B cell (primary cell): ENCODE measurements at regions not wholly inside any gene's neighbourhood (a gene's known extent, or its start where the extent isn't known, plus 50 kb on each side); places are given as distances from the start of the nearest gene placed in this dataset.

Source experiments
- ATAC-seq: fragments of 200-7000 bp; cut with Tn5 transposase; one replicate; pipeline ENCODE4 v1.10.0; 2021; ENCODE audit warnings: low read depth, mild to moderate bottlenecking, moderate number of reproducible peaks, moderate library complexity
- CTCF ChIA-PET: fragments of 350-600 bp; sonication (Branson Sonifier 250); formaldehyde crosslinking; loops from one replicate; lab custom pipeline; 2021; ENCODE audit warnings: antibody characterized with exemption, inconsistent platforms; lab: Charles Lee
- POLR2A ChIA-PET: fragments of 350-600 bp; sonication (Branson Sonifier 250); formaldehyde crosslinking; loops from one replicate; lab custom pipeline; 2021; ENCODE audit warnings: antibody characterized with exemption; lab: Charles Lee
- DNase-seq: peaks from one replicate; pipeline ENCODE4 v3.0.0; 2013
- H2AFZ ChIP-seq: 2 replicates; pipeline ENCODE4 v1.6.1; 2012; ENCODE audit warnings: mild to moderate bottlenecking, low read depth, low read length; ENCODE audit not compliant: insufficient read depth, poor library complexity, severe bottlenecking
- H3K27ac ChIP-seq, 2 donors: 1 replicate in 1 of 2; 2 replicates in 1 of 2; pipeline ENCODE4 v1.5.1; 2012 to 2013; ENCODE audit warnings: low read length in 2 of 2, mild to moderate bottlenecking in 2 of 2, moderate library complexity in 1 of 2
- H3K27me3 ChIP-seq, 4 experiments: fragments of 200-600 bp in 1 of 4; sonication (generic) in 1 of 4; replicated peaks in 1 of 4; 1 replicate in 2 of 4; 2 replicates in 2 of 4; pipeline versions ENCODE4 v1.6.1 to v1.7.0; 2013 to 2016; ENCODE audit warnings: low read length in 3 of 4, mild to moderate bottlenecking in 2 of 4, mixed read lengths in 1 of 4, moderate library complexity in 1 of 4; ENCODE audit not compliant: insufficient read depth in 4 of 4, control insufficient read depth in 3 of 4; ENCODE audit errors: control extremely low read depth in 1 of 4
- H3K36me3 ChIP-seq, 2 experiments: replicated peaks in 1 of 2; 1 replicate in 1 of 2; 2 replicates in 1 of 2; pipeline versions ENCODE4 v1.6.1 to v1.7.1; 2013; ENCODE audit warnings: low read length in 1 of 2; ENCODE audit not compliant: insufficient read depth in 2 of 2, control insufficient read depth in 1 of 2; ENCODE audit errors: control extremely low read depth in 1 of 2, extremely low read depth in 1 of 2
- H3K4me1 ChIP-seq, 2 donors: fragments of 200-600 bp in 1 of 2; sonication (generic) in 1 of 2; 1 replicate in 1 of 2; 2 replicates in 1 of 2; pipeline versions ENCODE4 v1.5.1 to v1.6.1; 2013 to 2017; ENCODE audit warnings: low read length in 2 of 2; ENCODE audit not compliant: control insufficient read depth in 2 of 2, insufficient read depth in 2 of 2
- H3K4me2 ChIP-seq: replicated peaks from 2 replicates; pipeline ENCODE3; 2012; ENCODE audit warnings: mild to moderate bottlenecking, low read depth, low read length; ENCODE audit not compliant: poor library complexity, severe bottlenecking
- H3K4me3 ChIP-seq, 5 experiments: fragments of 200-600 bp in 1 of 5; sonication (generic) in 1 of 5; 1 replicate in 3 of 5; 2 replicates in 2 of 5; pipeline versions ENCODE4 v1.5.1 to v1.7.0; 2011 to 2016; ENCODE audit warnings: low read length in 4 of 5, mild to moderate bottlenecking in 4 of 5, low read depth in 2 of 5, control low read depth in 1 of 5, moderate library complexity in 1 of 5; ENCODE audit not compliant: insufficient read depth in 1 of 5; ENCODE audit errors: control extremely low read depth in 1 of 5, extremely low read depth in 1 of 5
- H3K79me2 ChIP-seq: fragments of 200-600 bp; sonication (generic); one replicate; pipeline ENCODE4 v1.6.0; 2016; ENCODE audit warnings: low read length; ENCODE audit not compliant: control insufficient read depth, insufficient read depth
- H3K9ac ChIP-seq: fragments of 200-600 bp; sonication (generic); 2 replicates; pipeline ENCODE4 v1.6.1; 2017; ENCODE audit warnings: mild to moderate bottlenecking, low read length, moderate library complexity
- H3K9me3 ChIP-seq, 3 donors: one replicate each; pipeline versions ENCODE4 v1.6.1 to v1.7.1; 2013; ENCODE audit warnings: low read length in 2 of 3; ENCODE audit not compliant: control insufficient read depth in 2 of 3, insufficient read depth in 1 of 3; ENCODE audit errors: control extremely low read depth in 1 of 3
- H4K20me1 ChIP-seq: 2 replicates; pipeline ENCODE4 v1.6.0; 2012; ENCODE audit warnings: mild to moderate bottlenecking, low read length; ENCODE audit not compliant: insufficient read depth, control insufficient read depth, poor library complexity, severe bottlenecking
- H3K27ac Mint-ChIP-seq: one replicate; pipeline ENCODE4 v1.8.0; 2021; ENCODE audit warnings: mixed read lengths
- H3K27me3 Mint-ChIP-seq: one replicate; pipeline ENCODE4 v1.8.0; 2021; ENCODE audit warnings: mixed read lengths
- H3K4me1 Mint-ChIP-seq: one replicate; pipeline ENCODE4 v1.8.0; 2021; ENCODE audit warnings: mixed read lengths
- H3K4me3 Mint-ChIP-seq: one replicate; pipeline ENCODE4 v1.8.0; 2021; ENCODE audit warnings: mixed read lengths
- H3K9me3 Mint-ChIP-seq: one replicate; pipeline ENCODE4 v1.8.0; 2022; ENCODE audit warnings: mixed read lengths; ENCODE audit not compliant: insufficient read depth
- EZH2 ChIP-seq: IDR thresholded peaks from 2 replicates; pipeline ENCODE4 v1.6.1; 2012; ENCODE audit warnings: borderline replicate concordance, low read depth, mild to moderate bottlenecking, moderate library complexity, low read length; ENCODE audit not compliant: insufficient read depth, poor library complexity, severe bottlenecking
- WGBS: methylation state at CpG from one replicate; pipeline ENCODE4 v1.1.5; 2013; ENCODE audit warnings: missing lambda C conversion rate; ENCODE audit not compliant: insufficient coverage; 5-methylcytosine and 5-hydroxymethylcytosine counted together
- intact Hi-C: fragments of 100-400 bp; cut with micrococcal nuclease; formaldehyde crosslinking; loops from one replicate; pipeline ENCODE4 v1.10.0; 2022
- TF ChIP-seq, protein P1 (sequence below): fragments of 200-600 bp; IDR thresholded peaks from one replicate; pipeline ENCODE4 v1.8.0; 2022; ENCODE audit warnings: antibody characterized with exemption, mild to moderate bottlenecking

DNA sequence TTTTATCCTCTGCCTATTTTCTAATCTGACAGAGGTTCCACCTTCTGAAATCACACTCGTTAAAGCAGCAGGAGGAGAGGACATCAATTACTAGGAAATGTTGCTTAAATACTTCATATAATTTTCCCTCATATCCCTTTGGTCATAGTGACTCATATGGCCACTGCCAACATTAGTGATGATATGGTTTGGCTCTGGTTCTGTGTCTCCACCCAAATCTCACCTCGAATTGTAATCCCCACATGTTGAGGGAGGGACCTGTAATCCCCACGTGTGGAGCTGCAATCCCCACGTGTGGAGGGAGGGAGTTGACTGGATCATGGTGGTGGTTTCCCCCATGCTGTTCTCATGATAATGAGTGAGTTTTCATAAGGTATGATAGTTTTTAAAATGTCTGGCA is 618.4 kb upstream of the SLITRK5 start:
- H3K36me3 ChIP-seq = no peaks in the 10 kb centered on the region
- no peaks in the 10 kb centered on the region for H3K4me1 ChIP-seq
- no peak overlapping the region for H3K27ac ChIP-seq
- H3K9me3 Mint-ChIP-seq = peaks cover 3% of the 10 kb centered on the region
- H3K9ac ChIP-seq = no peak overlapping the region
- ChIA-PET CTCF (no interaction called here), POLR2A (no interaction called here)
- H3K9me3 ChIP-seq = peaks cover 0 to 3% (median 2%) of the 10 kb centered on the region in 3 donors
- H2AFZ ChIP-seq = no peak overlapping the region
- DNase-seq (no peak), ATAC-seq (no peak)
- TF ChIP-seq, protein P1, sequence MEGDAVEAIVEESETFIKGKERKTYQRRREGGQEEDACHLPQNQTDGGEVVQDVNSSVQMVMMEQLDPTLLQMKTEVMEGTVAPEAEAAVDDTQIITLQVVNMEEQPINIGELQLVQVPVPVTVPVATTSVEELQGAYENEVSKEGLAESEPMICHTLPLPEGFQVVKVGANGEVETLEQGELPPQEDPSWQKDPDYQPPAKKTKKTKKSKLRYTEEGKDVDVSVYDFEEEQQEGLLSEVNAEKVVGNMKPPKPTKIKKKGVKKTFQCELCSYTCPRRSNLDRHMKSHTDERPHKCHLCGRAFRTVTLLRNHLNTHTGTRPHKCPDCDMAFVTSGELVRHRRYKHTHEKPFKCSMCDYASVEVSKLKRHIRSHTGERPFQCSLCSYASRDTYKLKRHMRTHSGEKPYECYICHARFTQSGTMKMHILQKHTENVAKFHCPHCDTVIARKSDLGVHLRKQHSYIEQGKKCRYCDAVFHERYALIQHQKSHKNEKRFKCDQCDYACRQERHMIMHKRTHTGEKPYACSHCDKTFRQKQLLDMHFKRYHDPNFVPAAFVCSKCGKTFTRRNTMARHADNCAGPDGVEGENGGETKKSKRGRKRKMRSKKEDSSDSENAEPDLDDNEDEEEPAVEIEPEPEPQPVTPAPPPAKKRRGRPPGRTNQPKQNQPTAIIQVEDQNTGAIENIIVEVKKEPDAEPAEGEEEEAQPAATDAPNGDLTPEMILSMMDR = no peak
- no peak for TF ChIP-seq EZH2
- no peaks in the 10 kb centered on the region for H4K20me1 ChIP-seq
- no peaks in the 10 kb centered on the region for H3K27me3 Mint-ChIP-seq
- intact Hi-C loops = no loop called here
- no peak overlapping the region for H3K27ac Mint-ChIP-seq
- H3K27me3 ChIP-seq = no peaks in the 10 kb centered on the region
- no peak overlapping the region for H3K4me2 ChIP-seq
- no peaks in the 10 kb centered on the region for H3K4me1 Mint-ChIP-seq
- H3K4me3 ChIP-seq = no peak overlapping the region
- H3K4me3 Mint-ChIP-seq = no peak overlapping the region
- H3K79me2 ChIP-seq = no peaks in the 10 kb centered on the region
- WGBS = 43% methylated on average over 2 of the region's 4 CpGs

DNA sequence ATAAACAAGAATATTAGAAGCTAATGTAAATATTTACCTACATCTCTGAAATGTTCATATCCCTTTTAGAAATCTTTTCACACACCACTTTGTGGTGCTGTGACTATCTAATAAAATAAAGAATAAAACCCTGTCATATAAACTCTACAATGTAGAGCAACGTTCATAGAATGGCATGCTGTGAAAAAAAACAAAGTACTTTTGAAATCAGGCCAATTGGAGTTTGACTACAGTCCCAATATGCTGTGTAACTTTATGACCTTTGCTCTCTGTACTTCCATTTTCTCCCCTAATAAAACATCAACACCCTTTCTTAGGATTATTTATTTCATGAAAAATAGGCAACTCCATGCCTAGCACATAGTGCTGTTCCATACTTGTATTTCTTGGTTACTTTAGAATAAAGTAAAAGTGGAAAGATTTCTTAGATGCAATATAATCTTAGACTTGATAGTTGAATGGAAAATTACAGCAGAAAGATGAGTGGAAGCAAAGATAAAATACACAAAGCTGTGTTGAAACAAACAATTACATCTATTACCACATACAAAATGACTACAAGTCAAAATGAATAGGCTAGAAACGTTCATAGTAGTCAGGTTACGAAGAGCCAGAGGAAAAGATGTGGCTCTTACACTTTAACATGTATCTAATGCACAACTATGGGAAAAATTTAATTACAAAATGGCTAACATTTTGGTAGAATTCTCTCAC is 613.2 kb upstream of the SLITRK5 start:
- no peak overlapping the region for H3K4me3 ChIP-seq
- H3K4me3 Mint-ChIP-seq = no peak overlapping the region
- intact Hi-C loops = no loop called here
- H3K4me1 ChIP-seq = no peaks in the 10 kb centered on the region
- no peak overlapping the region for H3K4me2 ChIP-seq
- DNase-seq = no peak
- peaks cover 0 to 2% (median 0%) of the 10 kb centered on the region in 3 donors for H3K9me3 ChIP-seq
- H3K79me2 ChIP-seq = no peaks in the 10 kb centered on the region
- H3K27me3 ChIP-seq = no peaks in the 10 kb centered on the region
- H3K4me1 Mint-ChIP-seq = no peaks in the 10 kb centered on the region
- TF ChIP-seq, protein P1 = no peak
- TF ChIP-seq EZH2 = no peak
- no peak for ATAC-seq
- no peak overlapping the region for H2AFZ ChIP-seq
- H3K27ac Mint-ChIP-seq = no peak overlapping the region
- H3K36me3 ChIP-seq = no peaks in the 10 kb centered on the region
- no CpG with 5 or more reads among the region's 3 CpGs for WGBS
- no peaks in the 10 kb centered on the region for H4K20me1 ChIP-seq
- ChIA-PET POLR2A (no interaction called here), CTCF (no interaction called here)
- no peaks in the 10 kb centered on the region for H3K27me3 Mint-ChIP-seq
- no peak overlapping the region for H3K27ac ChIP-seq
- H3K9ac ChIP-seq = no peak overlapping the region
- H3K9me3 Mint-ChIP-seq = peaks cover 3% of the 10 kb centered on the region
